ENCODE measurements at regions not wholly inside any gene's neighbourhood (a gene's known extent, or its start where the extent isn't known, plus 50 kb on each side); places are given as distances from the start of the nearest gene placed in this dataset.

GRCh38 chr7:12067156-12067831, 143.8 kb upstream of the TMEM106B start:
- no peak for TF ChIP-seq JUND (IDR thresholded peaks at IDR 0.05)
- no peak for TF ChIP-seq TAF1 (conservative IDR thresholded peaks at IDR 0.05)
- TF ChIP-seq, protein P1, sequence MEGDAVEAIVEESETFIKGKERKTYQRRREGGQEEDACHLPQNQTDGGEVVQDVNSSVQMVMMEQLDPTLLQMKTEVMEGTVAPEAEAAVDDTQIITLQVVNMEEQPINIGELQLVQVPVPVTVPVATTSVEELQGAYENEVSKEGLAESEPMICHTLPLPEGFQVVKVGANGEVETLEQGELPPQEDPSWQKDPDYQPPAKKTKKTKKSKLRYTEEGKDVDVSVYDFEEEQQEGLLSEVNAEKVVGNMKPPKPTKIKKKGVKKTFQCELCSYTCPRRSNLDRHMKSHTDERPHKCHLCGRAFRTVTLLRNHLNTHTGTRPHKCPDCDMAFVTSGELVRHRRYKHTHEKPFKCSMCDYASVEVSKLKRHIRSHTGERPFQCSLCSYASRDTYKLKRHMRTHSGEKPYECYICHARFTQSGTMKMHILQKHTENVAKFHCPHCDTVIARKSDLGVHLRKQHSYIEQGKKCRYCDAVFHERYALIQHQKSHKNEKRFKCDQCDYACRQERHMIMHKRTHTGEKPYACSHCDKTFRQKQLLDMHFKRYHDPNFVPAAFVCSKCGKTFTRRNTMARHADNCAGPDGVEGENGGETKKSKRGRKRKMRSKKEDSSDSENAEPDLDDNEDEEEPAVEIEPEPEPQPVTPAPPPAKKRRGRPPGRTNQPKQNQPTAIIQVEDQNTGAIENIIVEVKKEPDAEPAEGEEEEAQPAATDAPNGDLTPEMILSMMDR (IDR thresholded peaks at IDR 0.05; ENCODE audit: low read depth, low read length, missing input control): peak; percentile 81
- TF ChIP-seq, protein P2, sequence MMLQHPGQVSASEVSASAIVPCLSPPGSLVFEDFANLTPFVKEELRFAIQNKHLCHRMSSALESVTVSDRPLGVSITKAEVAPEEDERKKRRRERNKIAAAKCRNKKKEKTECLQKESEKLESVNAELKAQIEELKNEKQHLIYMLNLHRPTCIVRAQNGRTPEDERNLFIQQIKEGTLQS (IDR thresholded peaks at IDR 0.05): no peak
- peak; percentile 95 to 96 for TF ChIP-seq RAD21 (IDR thresholded peaks at IDR 0.05)
- no peak overlapping the region for H3K27ac ChIP-seq (ENCODE audit: low read depth in 1 of 2, low read length in 2 of 2)
- no peak overlapping the region for H3K9ac ChIP-seq (ENCODE audit: low read depth in 1 of 2, low read length in 2 of 2)
- H3K27me3 ChIP-seq (ENCODE audit: control insufficient read depth in 4 of 4, insufficient read depth in 4 of 4, low read length in 3 of 4): no peaks in the 10 kb centered on the region
- H3K9me3 ChIP-seq (ENCODE audit: control insufficient read depth in 4 of 4, low read length in 3 of 4): no peaks in the 10 kb centered on the region
- DNase-seq (ENCODE audit: low spot score): no peak
- H3K36me3 ChIP-seq (ENCODE audit: control insufficient read depth in 4 of 4, insufficient read depth in 3 of 4, low read depth in 1 of 4, low read length in 3 of 4): no peaks in the 10 kb centered on the region
- 69% methylated on average over 13 of the region's 13 CpGs for WGBS
- no peak overlapping the region for H3K4me3 ChIP-seq (ENCODE audit: low read depth in 1 of 3, low read length in 3 of 3)
- H3K4me1 ChIP-seq (ENCODE audit: control insufficient read depth in 4 of 4, insufficient read depth in 4 of 4, low read length in 3 of 4): no peaks in the 10 kb centered on the region

DNA sequence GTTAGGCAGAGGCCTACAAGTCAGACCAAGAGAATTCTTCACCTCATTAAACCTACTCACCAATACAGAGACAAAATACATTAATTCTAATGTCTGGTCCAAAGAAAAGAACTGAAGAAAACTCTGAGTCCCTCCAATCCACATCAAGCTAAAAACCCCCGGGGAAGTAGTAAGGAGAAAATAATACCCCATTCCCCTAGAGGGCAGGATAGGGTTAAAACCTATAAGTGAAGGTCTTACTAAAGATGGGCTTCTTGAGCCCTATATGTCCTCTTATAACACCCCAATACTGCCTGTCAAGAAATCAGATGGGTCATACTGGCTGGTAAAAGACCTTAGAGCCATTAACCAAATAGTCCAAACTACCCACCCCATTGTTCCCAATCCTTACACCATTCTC, 141.3 kb upstream of the TMEM106B start:
- TF ChIP-seq SP1 (IDR thresholded peaks at IDR 0.05) (no peak), FOXA2 (IDR thresholded peaks at IDR 0.05) (no peak), ZBTB33 (IDR thresholded peaks at IDR 0.05) (no peak), NR2F2 (IDR thresholded peaks at IDR 0.05) (no peak)
- TF ChIP-seq, protein P3, sequence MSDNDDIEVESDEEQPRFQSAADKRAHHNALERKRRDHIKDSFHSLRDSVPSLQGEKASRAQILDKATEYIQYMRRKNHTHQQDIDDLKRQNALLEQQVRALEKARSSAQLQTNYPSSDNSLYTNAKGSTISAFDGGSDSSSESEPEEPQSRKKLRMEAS (IDR thresholded peaks at IDR 0.05): no peak
- no peak overlapping the region for H3K9ac ChIP-seq (ENCODE audit: low read depth in 1 of 2, low read length in 2 of 2)
- no peak overlapping the region for H3K4me3 ChIP-seq (ENCODE audit: low read depth in 1 of 3, low read length in 3 of 3)
- WGBS: 95% methylated on average over 1 of the region's 1 CpG
- no peaks in the 10 kb centered on the region for H3K27me3 ChIP-seq (ENCODE audit: control insufficient read depth in 4 of 4, insufficient read depth in 4 of 4, low read length in 3 of 4)
- H3K27ac ChIP-seq (ENCODE audit: low read depth in 1 of 2, low read length in 2 of 2): no peak overlapping the region
- no peaks in the 10 kb centered on the region for H3K4me1 ChIP-seq (ENCODE audit: control insufficient read depth in 4 of 4, insufficient read depth in 4 of 4, low read length in 3 of 4)
- no peaks in the 10 kb centered on the region for H3K36me3 ChIP-seq (ENCODE audit: control insufficient read depth in 4 of 4, insufficient read depth in 3 of 4, low read depth in 1 of 4, low read length in 3 of 4)
- DNase-seq (ENCODE audit: low spot score): no peak
- H3K9me3 ChIP-seq (ENCODE audit: control insufficient read depth in 4 of 4, low read length in 3 of 4): peaks cover 0 to 1% (median 0%) of the 10 kb centered on the region in 4 donors

DNA sequence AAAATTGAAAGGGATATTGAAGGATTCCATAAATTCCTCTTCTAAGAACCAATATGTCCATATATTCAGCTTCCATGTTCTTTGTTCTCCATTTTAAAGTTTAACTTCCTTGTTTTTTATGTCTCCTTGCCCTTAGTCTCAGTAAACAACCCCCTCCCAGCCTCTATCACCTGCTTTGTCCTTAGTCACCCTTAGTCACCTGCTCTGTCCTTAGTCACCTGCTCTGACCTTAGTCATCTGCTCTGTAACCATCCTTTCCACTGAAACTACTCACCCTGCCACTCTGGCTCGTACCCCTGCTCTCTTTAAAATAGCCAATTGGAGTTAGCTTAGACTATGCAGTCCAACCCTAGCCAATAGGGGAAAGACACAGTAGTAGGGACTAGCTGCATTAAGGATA, 136.2 kb upstream of the TMEM106B start:
- Histone ChIP-seq H3K4me1 (ENCODE audit: control insufficient read depth in 4 of 4, insufficient read depth in 4 of 4, low read length in 3 of 4) (no peaks in the 10 kb centered on the region), H3K36me3 (ENCODE audit: control insufficient read depth in 4 of 4, insufficient read depth in 3 of 4, low read depth in 1 of 4, low read length in 3 of 4) (no peaks in the 10 kb centered on the region), H3K27ac (ENCODE audit: low read depth in 1 of 2, low read length in 2 of 2) (no peak overlapping the region), H3K9me3 (ENCODE audit: control insufficient read depth in 4 of 4, low read length in 3 of 4) (peaks cover 3 to 11% (median 6%) of the 10 kb centered on the region in 4 donors), H3K27me3 (ENCODE audit: control insufficient read depth in 4 of 4, insufficient read depth in 4 of 4, low read length in 3 of 4) (peaks cover 0 to 4% (median 2%) of the 10 kb centered on the region in 4 donors), H3K4me3 (ENCODE audit: low read depth in 1 of 3, low read length in 3 of 3) (no peak overlapping the region), H3K9ac (ENCODE audit: low read depth in 1 of 2, low read length in 2 of 2) (no peak overlapping the region)
- whole genome bisulfite sequencing: 66% methylated on average over 1 of the region's 1 CpG
- no peak for DNase-seq (ENCODE audit: low spot score)
- TF ChIP-seq, protein P1 (IDR thresholded peaks at IDR 0.05; ENCODE audit: low read depth, low read length, missing input control): no peak
- no peak for TF ChIP-seq EGR1 (IDR thresholded peaks at IDR 0.05; ENCODE audit: low read depth in 2 of 2)

All from liver (tissue), 8 donors.